Loucy (cell line): ENCODE measurements at regions not wholly inside any gene's neighbourhood (a gene's known extent, or its start where the extent isn't known, plus 50 kb on each side); places are given as distances from the start of the nearest gene placed in this dataset.

Experiments
- H2AFZ ChIP-seq: fragments of 200-600 bp; sonication (generic); 2 replicates; pipeline ENCODE4 v1.6.0; 2016; ENCODE audit warnings: antibody characterized with exemption, mild to moderate bottlenecking, low read length, moderate library complexity
- H3F3A ChIP-seq: fragments of 200-600 bp; 2 replicates; pipeline ENCODE4 v1.6.0; 2016; ENCODE audit warnings: antibody characterized with exemption, low read depth, mild to moderate bottlenecking
- H3K27me3 ChIP-seq: fragments of 200-600 bp; sonication (generic); 2 replicates; pipeline ENCODE4 v1.6.1; 2014; ENCODE audit warnings: low read length, mild to moderate bottlenecking; ENCODE audit not compliant: insufficient read depth, poor library complexity, severe bottlenecking
- H3K36me3 ChIP-seq: fragments of 200-600 bp; sonication (generic); 2 replicates; pipeline ENCODE4 v1.6.1; 2016; ENCODE audit warnings: low read length; ENCODE audit not compliant: insufficient read depth
- H3K4me1 ChIP-seq: fragments of 200-600 bp; sonication (generic); 2 replicates; pipeline ENCODE4 v1.5.1; 2014; ENCODE audit warnings: low read length, mild to moderate bottlenecking; ENCODE audit not compliant: insufficient read depth, poor library complexity, severe bottlenecking
- H3K4me2 ChIP-seq: fragments of 200-600 bp; sonication (generic); 2 replicates; pipeline ENCODE4 v1.6.0; 2014; ENCODE audit warnings: antibody characterized with exemption, low read length, low read depth, mild to moderate bottlenecking; ENCODE audit not compliant: poor library complexity, severe bottlenecking
- H3K4me3 ChIP-seq: fragments of 200-600 bp; sonication (generic); 2 replicates; pipeline ENCODE4 v1.5.1; 2014; ENCODE audit warnings: low read length, mild to moderate bottlenecking, mixed read lengths; ENCODE audit not compliant: poor library complexity, severe bottlenecking
- H3K79me2 ChIP-seq: fragments of 200-600 bp; sonication (generic); 2 replicates; pipeline ENCODE4 v1.6.1; 2014; ENCODE audit warnings: low read length; ENCODE audit not compliant: insufficient read depth
- H3K9ac ChIP-seq: fragments of 200-600 bp; sonication (generic); 2 replicates; pipeline ENCODE4 v1.6.0; 2014; ENCODE audit warnings: mild to moderate bottlenecking, low read depth, low read length, moderate library complexity; ENCODE audit not compliant: poor library complexity, severe bottlenecking
- H3K9me2 ChIP-seq: fragments of 200-600 bp; sonication (generic); replicated peaks from 2 replicates; pipeline ENCODE4 v1.6.1; 2016; ENCODE audit warnings: low read depth, low read length, mixed read lengths
- H3K9me3 ChIP-seq: fragments of 200-600 bp; sonication (generic); 2 replicates; pipeline ENCODE4 v1.6.1; 2014; ENCODE audit warnings: mild to moderate bottlenecking, antibody characterized with exemption, low read length, low read depth; ENCODE audit not compliant: insufficient read depth
- H4K20me1 ChIP-seq: fragments of 200-600 bp; sonication (generic); 2 replicates; pipeline ENCODE4 v1.6.0; 2014; ENCODE audit warnings: antibody characterized with exemption, low read length, mild to moderate bottlenecking; ENCODE audit not compliant: insufficient read depth, poor library complexity, severe bottlenecking
- CTCF ChIP-seq: fragments of 200-600 bp; sonication (generic); conservative IDR thresholded peaks from 2 replicates; pipeline ENCODE4 v1.5.1; 2014; ENCODE audit warnings: mild to moderate bottlenecking, antibody characterized with exemption, low read length
- EZH2phosphoT487 ChIP-seq: fragments of 200-600 bp; IDR thresholded peaks from 2 replicates; pipeline ENCODE4 v1.6.1; 2018; ENCODE audit warnings: antibody characterized with exemption, mild to moderate bottlenecking, moderate library complexity, borderline replicate concordance

- H3F3A ChIP-seq: no peaks in the 10 kb centered on the region
- TF ChIP-seq CTCF: peak; percentile 44; the same call in 1 of the 2 replicates
- TF ChIP-seq EZH2phosphoT487: no peak
- H3K36me3 ChIP-seq: no peaks in the 10 kb centered on the region
- no peak overlapping the region for H3K9ac ChIP-seq
- H3K4me1 ChIP-seq: no peaks in the 10 kb centered on the region
- no peaks in the 10 kb centered on the region for H4K20me1 ChIP-seq
- H3K4me2 ChIP-seq: no peak overlapping the region
- H3K9me2 ChIP-seq: no peaks in the 10 kb centered on the region
- H3K27me3 ChIP-seq: no peaks in the 10 kb centered on the region
- H3K79me2 ChIP-seq: no peaks in the 10 kb centered on the region
- no peak overlapping the region for H2AFZ ChIP-seq
- no peaks in the 10 kb centered on the region for H3K9me3 ChIP-seq
- no peak overlapping the region for H3K4me3 ChIP-seq
These were observed 51.5 kb upstream of the LRIF1 start for GRCh38 chr1:111015222-111015621.
